CD4-positive, CD25-positive, alpha-beta regulatory T cell (primary cell): ENCODE measurements at regions not wholly inside any gene's neighbourhood (a gene's known extent, or its start where the extent isn't known, plus 50 kb on each side); places are given as distances from the start of the nearest gene placed in this dataset.

ENCODE experiments used
- ATAC-seq, 2 donors: fragments of 150-1000 bp; cut with Tn5 transposase; one replicate each; pipeline ENCODE4 v1.10.0; 2021; ENCODE audit warnings: low read depth in 2 of 2, moderate number of reproducible peaks in 2 of 2, moderate library complexity in 1 of 2
- DNase-seq, 3 donors: peaks; one replicate each; pipeline versions ENCODE4 v3.0.0 to v3.0.0-alpha.2; 2012 to 2022; ENCODE audit warnings: mixed read lengths in 1 of 3
- H3K27ac ChIP-seq: one replicate; pipeline ENCODE4 v1.7.0; 2013; ENCODE audit warnings: mild to moderate bottlenecking, low read length; ENCODE audit not compliant: insufficient read depth, poor library complexity, severe bottlenecking
- H3K27me3 ChIP-seq: one replicate; pipeline ENCODE4 v1.7.0; 2013; ENCODE audit warnings: low read length; ENCODE audit not compliant: control insufficient read depth, insufficient read depth
- H3K36me3 ChIP-seq: one replicate; pipeline ENCODE4 v1.7.0; 2013; ENCODE audit warnings: mild to moderate bottlenecking, low read length, moderate library complexity; ENCODE audit not compliant: control insufficient read depth, insufficient read depth
- H3K4me1 ChIP-seq: 2 replicates; pipeline ENCODE4 v1.7.0; 2013; ENCODE audit warnings: mild to moderate bottlenecking, low read length; ENCODE audit not compliant: insufficient read depth, control insufficient read depth, poor library complexity, severe bottlenecking
- H3K4me3 ChIP-seq: one replicate; pipeline ENCODE4 v1.7.0; 2013; ENCODE audit warnings: low read depth, mild to moderate bottlenecking, low read length, moderate library complexity
- H3K9me3 ChIP-seq, 2 experiments: 1 replicate in 1 of 2; 2 replicates in 1 of 2; pipeline ENCODE4 v1.7.0; 2013; ENCODE audit warnings: low read length in 2 of 2, mild to moderate bottlenecking in 1 of 2, moderate library complexity in 1 of 2; ENCODE audit not compliant: control insufficient read depth in 2 of 2
- H3K27ac Mint-ChIP-seq, 3 donors: one replicate each; pipeline ENCODE4 v1.8.0; 2020 to 2022; ENCODE audit warnings: mild to moderate bottlenecking in 3 of 3, mixed read lengths in 3 of 3, moderate library complexity in 2 of 3
- H3K27me3 Mint-ChIP-seq: one replicate; pipeline ENCODE4 v1.8.0; 2022; ENCODE audit warnings: mild to moderate bottlenecking, mixed read lengths
- H3K36me3 Mint-ChIP-seq: one replicate; pipeline ENCODE4 v1.8.0; 2020; ENCODE audit warnings: mixed read lengths
- H3K4me1 Mint-ChIP-seq, 4 donors: one replicate each; pipeline ENCODE4 v1.8.0; 2020 to 2022; ENCODE audit warnings: mixed read lengths in 4 of 4, mild to moderate bottlenecking in 1 of 4
- H3K4me3 Mint-ChIP-seq, 4 donors: one replicate each; pipeline ENCODE4 v1.8.0; 2020 to 2022; ENCODE audit warnings: mild to moderate bottlenecking in 4 of 4, mixed read lengths in 4 of 4, moderate library complexity in 3 of 4
- H3K9me3 Mint-ChIP-seq, 7 donors: one replicate each; pipeline ENCODE4 v1.8.0; 2020 to 2022; ENCODE audit warnings: mixed read lengths in 7 of 7, mild to moderate bottlenecking in 3 of 7, moderate library complexity in 2 of 7

DNA sequence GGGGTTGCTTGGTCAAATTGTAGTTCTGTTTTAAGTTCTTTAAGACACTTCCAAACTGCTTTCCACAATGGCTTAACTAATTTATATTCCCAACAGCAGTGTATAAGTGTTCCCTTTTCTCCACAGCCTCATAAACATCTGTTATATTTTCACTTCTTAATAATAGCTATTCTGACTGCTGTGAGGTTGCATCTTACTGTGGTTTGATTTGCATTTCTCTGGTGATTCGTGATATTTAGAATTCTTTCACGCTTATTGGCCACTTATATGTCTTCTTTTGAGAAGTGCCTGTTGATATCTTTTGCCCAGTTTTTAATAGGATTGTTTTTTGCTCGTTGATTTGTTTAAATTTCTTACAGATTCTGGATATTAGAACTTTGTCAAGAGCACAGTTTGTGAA, 278.6 kb upstream of the ITM2A start:
- DNase-seq = no peak

DNA sequence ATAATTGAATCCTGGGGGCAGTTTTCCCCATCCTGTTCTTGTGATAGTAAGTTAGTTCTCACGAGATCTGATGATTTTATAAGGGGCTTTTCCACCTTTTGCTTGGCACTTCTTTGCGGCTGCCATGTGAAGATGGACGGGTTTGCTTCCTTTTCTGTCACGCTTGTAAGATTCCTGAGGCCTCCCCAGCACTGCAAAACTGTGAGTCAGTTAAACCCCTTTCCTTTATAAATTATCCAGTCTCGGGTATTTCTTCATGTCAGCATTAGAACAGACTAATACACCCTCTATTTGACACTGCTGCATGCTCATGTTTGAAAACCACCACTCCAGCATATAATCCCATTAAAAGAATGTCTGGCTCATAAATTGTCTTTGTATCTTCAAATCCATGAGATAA, 264.4 kb upstream of the ITM2A start:
- DNase-seq (no peak), ATAC-seq (no peak)
- H3K27ac Mint-ChIP-seq = no peak overlapping the region
- Histone ChIP-seq H3K36me3 (no peaks in the 10 kb centered on the region), H3K4me1 (no peaks in the 10 kb centered on the region), H3K9me3 (no peaks in the 10 kb centered on the region), H3K27me3 (no peaks in the 10 kb centered on the region), H3K4me3 (no peak overlapping the region), H3K27ac (no peak overlapping the region)
- peaks cover 0 to 3% (median 0%) of the 10 kb centered on the region in 7 donors for H3K9me3 Mint-ChIP-seq
- H3K36me3 Mint-ChIP-seq = no peaks in the 10 kb centered on the region
- H3K27me3 Mint-ChIP-seq = no peaks in the 10 kb centered on the region
- no peak overlapping the region for H3K4me3 Mint-ChIP-seq
- no peaks in the 10 kb centered on the region for H3K4me1 Mint-ChIP-seq

More for the DNA sequence above, 278.6 kb upstream of the ITM2A start:
- no peak for ATAC-seq
- Mint-ChIP-seq H3K27ac (no peak overlapping the region), H3K4me1 (no peaks in the 10 kb centered on the region), H3K36me3 (no peaks in the 10 kb centered on the region), H3K9me3 (peaks cover 0 to 2% (median 0%) of the 10 kb centered on the region in 7 donors), H3K4me3 (no peak overlapping the region), H3K27me3 (no peaks in the 10 kb centered on the region)
- no peaks in the 10 kb centered on the region for H3K27me3 ChIP-seq
- no peaks in the 10 kb centered on the region for H3K36me3 ChIP-seq
- no peaks in the 10 kb centered on the region for H3K4me1 ChIP-seq
- no peaks in the 10 kb centered on the region for H3K9me3 ChIP-seq
- H3K4me3 ChIP-seq = no peak overlapping the region
- no peak overlapping the region for H3K27ac ChIP-seq

DNA sequence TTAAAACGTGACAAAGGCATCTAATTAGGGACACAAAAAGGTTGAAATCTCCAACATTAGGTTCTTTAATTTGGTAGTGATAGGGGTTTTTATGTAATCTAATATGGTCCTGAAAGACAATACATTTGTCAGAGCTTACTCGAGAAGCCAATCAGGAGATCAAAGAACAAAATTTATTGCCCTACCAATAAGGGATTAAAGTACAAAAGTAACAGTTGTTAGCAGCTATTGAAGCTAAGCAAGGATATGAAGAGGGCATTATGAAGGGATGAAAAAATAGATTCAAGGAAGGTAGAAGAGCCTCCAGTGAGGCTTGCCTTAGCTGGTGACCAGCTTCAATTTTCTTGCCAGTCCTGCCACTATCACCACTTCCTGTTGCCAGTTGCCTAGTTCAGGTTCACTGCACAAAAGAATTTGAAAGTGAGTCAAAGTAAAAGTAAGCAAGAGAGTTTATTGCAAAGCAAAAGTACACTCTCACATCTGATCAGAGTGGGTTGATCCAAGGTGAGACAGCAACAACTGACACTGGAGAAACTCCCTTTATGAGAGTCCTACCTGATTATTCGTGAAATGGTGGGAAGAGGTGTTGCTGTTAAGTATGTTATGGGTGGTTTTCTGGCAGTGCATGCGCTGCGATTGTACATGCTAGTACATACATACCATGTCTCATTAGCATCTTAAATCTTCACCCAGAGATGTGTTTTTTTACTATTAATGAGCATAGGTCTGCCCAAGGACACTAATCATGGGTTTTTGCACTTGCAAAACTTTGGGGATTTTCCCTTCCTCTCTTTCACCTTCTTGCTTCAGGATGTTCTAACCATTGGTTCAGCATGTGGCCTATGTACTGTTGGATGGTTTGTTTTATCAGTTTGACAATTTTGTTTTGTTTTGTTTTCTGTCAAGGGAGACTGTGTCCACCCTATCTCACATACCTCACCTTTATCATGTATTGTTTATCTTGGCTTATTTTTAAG, 263.2 kb upstream of the ITM2A start:
- H3K4me3 ChIP-seq = no peak overlapping the region
- peaks cover 0 to 3% (median 0%) of the 10 kb centered on the region in 7 donors for H3K9me3 Mint-ChIP-seq
- H3K27ac ChIP-seq = no peak overlapping the region
- H3K9me3 ChIP-seq = no peaks in the 10 kb centered on the region
- no peak overlapping the region for H3K4me3 Mint-ChIP-seq
- no peaks in the 10 kb centered on the region for H3K36me3 Mint-ChIP-seq
- no peaks in the 10 kb centered on the region for H3K27me3 ChIP-seq
- no peaks in the 10 kb centered on the region for H3K4me1 Mint-ChIP-seq
- DNase-seq = no peak
- H3K27ac Mint-ChIP-seq = no peak overlapping the region
- no peaks in the 10 kb centered on the region for H3K36me3 ChIP-seq
- no peaks in the 10 kb centered on the region for H3K27me3 Mint-ChIP-seq
- no peaks in the 10 kb centered on the region for H3K4me1 ChIP-seq
- no peak for ATAC-seq

DNA sequence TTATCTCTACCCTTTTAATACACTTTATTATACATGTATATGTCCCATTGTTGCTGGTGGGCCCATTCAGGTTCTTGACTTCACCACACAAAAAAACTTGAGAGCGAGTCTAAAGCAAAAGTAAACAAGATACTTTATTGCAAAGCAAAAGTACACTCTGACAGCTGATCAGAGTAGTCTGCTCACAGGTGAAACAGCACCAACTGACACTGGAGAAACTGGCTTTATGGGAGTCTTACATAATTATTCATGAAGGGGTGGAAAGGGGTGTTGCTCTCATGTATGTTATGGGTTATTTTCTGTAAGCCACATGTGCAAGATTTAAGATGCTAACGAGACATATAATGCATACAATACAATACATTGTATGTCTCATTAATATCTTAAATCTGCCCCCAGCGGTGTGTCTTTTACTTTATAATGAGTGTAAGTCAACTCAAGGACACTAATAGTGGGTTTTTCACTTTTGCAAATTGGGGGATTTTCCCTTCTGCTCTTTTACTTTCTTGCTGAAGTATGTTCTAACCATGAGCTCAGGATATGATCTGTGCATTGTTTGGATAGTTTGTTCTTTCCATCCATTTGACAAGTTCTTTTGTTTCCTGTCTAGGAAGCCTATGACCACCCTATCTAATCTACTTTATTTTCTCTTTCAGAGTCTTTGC, 256.1 kb upstream of the ITM2A start:
- DNase-seq = no peak
- ATAC-seq = no peak
- Mint-ChIP-seq H3K27ac (no peak overlapping the region), H3K4me1 (no peaks in the 10 kb centered on the region), H3K4me3 (no peak overlapping the region), H3K9me3 (peaks cover 0 to 2% (median 0%) of the 10 kb centered on the region in 7 donors), H3K27me3 (no peaks in the 10 kb centered on the region), H3K36me3 (no peaks in the 10 kb centered on the region)
- H3K4me1 ChIP-seq = no peaks in the 10 kb centered on the region
- H3K27me3 ChIP-seq = no peaks in the 10 kb centered on the region
- no peaks in the 10 kb centered on the region for H3K36me3 ChIP-seq
- no peak overlapping the region for H3K4me3 ChIP-seq
- H3K9me3 ChIP-seq = no peaks in the 10 kb centered on the region
- H3K27ac ChIP-seq = no peak overlapping the region

DNA sequence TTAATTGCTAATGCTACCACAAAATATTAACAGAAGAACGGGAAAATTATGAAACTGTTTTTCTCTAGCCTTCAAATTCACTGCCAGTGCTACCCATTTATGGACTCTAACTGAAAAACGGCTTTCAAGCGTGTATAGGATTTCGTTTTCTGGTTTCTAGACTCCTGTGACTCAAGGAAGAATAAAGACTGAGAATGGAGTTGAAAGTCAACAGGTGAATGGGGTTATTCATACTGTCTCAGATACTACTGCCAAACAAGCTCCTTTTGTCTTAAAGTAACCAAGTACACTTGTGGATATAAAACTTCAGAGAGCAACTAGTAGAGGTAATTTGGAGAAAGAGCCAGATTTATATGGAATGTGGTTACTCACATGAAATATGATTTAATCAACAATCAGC, 251.1 kb upstream of the ITM2A start:
- H3K27ac ChIP-seq = no peak overlapping the region
- no peak for DNase-seq
- no peaks in the 10 kb centered on the region for H3K36me3 ChIP-seq
- Mint-ChIP-seq H3K27me3 (no peaks in the 10 kb centered on the region), H3K36me3 (no peaks in the 10 kb centered on the region), H3K4me1 (no peaks in the 10 kb centered on the region), H3K4me3 (no peak overlapping the region), H3K27ac (no peak overlapping the region), H3K9me3 (peaks cover 0 to 3% (median 0%) of the 10 kb centered on the region in 7 donors)
- H3K27me3 ChIP-seq = no peaks in the 10 kb centered on the region
- H3K4me1 ChIP-seq = no peaks in the 10 kb centered on the region
- H3K4me3 ChIP-seq = no peak overlapping the region
- no peak for ATAC-seq
- no peaks in the 10 kb centered on the region for H3K9me3 ChIP-seq

DNA sequence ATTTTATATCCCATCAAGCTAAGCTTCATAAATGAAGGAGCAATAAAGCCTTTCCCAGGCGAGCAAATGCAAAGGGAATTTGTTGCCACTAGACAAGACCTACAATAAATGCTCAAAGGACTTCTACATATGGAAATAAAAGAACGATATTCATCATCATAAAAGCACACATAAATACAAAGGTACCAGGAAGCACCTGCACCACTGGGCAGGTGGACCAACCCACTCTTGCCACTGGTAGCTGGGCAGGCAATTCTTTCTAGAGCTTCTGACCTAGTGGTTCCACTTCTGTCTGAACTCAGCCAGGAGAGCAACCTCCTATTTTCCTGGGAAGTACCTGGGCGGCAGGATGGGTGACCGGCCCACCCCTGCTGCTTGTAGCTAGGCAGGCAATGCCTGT, 237.2 kb upstream of the ITM2A start:
- H3K4me3 ChIP-seq = no peak overlapping the region
- H3K27me3 Mint-ChIP-seq = peaks cover 4% of the 10 kb centered on the region

DNA sequence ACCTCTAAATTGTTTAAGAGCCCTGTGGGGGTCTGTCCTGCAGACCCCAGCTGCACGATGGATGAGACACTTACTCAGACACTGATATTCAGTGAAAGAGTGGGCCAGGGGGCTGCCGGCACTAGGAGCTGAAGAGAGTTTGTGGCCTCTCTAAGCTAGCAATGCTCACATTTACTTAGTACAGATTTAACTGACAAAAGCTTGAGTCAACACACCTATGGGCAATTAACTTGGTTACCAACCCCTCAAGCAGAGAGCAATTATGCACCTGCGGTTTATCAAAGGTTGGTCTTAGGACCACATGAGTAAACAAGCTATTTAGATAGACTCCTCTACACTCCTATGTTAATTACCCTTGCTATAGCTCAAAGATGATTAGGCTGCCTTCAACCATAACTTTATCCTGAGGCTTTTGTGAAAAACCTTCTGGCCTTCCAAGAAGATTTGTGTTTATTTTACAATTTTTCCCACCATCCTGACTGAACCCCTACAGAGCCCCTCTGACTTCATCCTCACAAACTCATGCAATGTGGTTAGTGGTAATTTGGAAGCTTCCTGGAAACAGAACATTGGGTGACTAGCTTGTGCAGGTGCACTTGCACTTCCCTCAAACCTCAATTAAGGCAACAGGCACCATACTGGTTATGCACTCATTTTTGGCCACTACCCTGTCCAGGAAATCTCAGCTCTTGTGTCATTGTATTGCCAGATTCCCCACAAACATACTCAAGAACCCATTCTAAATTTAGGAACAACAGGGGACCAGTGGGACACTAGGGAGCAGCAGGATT, 234.4 kb upstream of the ITM2A start:
- no peaks in the 10 kb centered on the region for H3K36me3 Mint-ChIP-seq

More for the DNA sequence above, 237.2 kb upstream of the ITM2A start:
- Mint-ChIP-seq H3K9me3 (peaks cover 0 to 3% (median 0%) of the 10 kb centered on the region in 7 donors), H3K27ac (no peak overlapping the region), H3K36me3 (no peaks in the 10 kb centered on the region), H3K4me3 (no peak overlapping the region), H3K4me1 (no peaks in the 10 kb centered on the region)
- ATAC-seq = no peak
- DNase-seq = no peak
- H3K9me3 ChIP-seq = no peaks in the 10 kb centered on the region
- H3K27ac ChIP-seq = no peak overlapping the region
- H3K27me3 ChIP-seq = no peaks in the 10 kb centered on the region
- no peaks in the 10 kb centered on the region for H3K4me1 ChIP-seq
- no peaks in the 10 kb centered on the region for H3K36me3 ChIP-seq

More for the DNA sequence above, 234.4 kb upstream of the ITM2A start:
- no peaks in the 10 kb centered on the region for H3K36me3 ChIP-seq
- Mint-ChIP-seq H3K27ac (no peak overlapping the region), H3K4me3 (no peak overlapping the region), H3K27me3 (peaks cover 4% of the 10 kb centered on the region), H3K4me1 (no peaks in the 10 kb centered on the region), H3K9me3 (peaks cover 0 to 3% (median 0%) of the 10 kb centered on the region in 7 donors)
- H3K4me1 ChIP-seq = no peaks in the 10 kb centered on the region
- no peaks in the 10 kb centered on the region for H3K27me3 ChIP-seq
- no peaks in the 10 kb centered on the region for H3K9me3 ChIP-seq
- ATAC-seq (no peak), DNase-seq (no peak)
- H3K27ac ChIP-seq = no peak overlapping the region
- H3K4me3 ChIP-seq = no peak overlapping the region
